Tibial nerve (tissue), 4 donors: ENCODE measurements at regions not wholly inside any gene's neighbourhood (a gene's known extent, or its start where the extent isn't known, plus 50 kb on each side); places are given as distances from the start of the nearest gene placed in this dataset.

Experiments used
- DNase-seq, 2 donors: peaks; one replicate each; pipeline ENCODE4 v3.0.0-alpha.2; 2019; ENCODE audit warnings: low spot score in 2 of 2
- H3K27ac ChIP-seq, 4 donors: fragments of 200-600 bp; sonication (generic) in 3 of 4; one replicate each; pipeline ENCODE4 v1.5.1; 2017 to 2019; ENCODE audit warnings: mild to moderate bottlenecking in 1 of 4
- H3K27me3 ChIP-seq, 2 donors: fragments of 200-600 bp; sonication (generic) in 1 of 2; one replicate each; pipeline versions ENCODE4 v1.5.1 to v1.6.0; 2017 to 2019
- H3K36me3 ChIP-seq, 3 donors: fragments of 200-600 bp; sonication (generic); one replicate each; pipeline ENCODE4 v1.5.1; 2018 to 2019
- H3K4me1 ChIP-seq, 4 donors: fragments of 200-600 bp; sonication (generic) in 3 of 4; one replicate each; pipeline ENCODE4 v1.5.1; 2017 to 2019
- H3K4me3 ChIP-seq, 4 donors: fragments of 200-600 bp; sonication (generic) in 3 of 4; one replicate each; pipeline ENCODE4 v1.5.1; 2017 to 2019; ENCODE audit warnings: mild to moderate bottlenecking in 1 of 4, moderate library complexity in 1 of 4
- H3K9me3 ChIP-seq, 4 donors: fragments of 200-600 bp; sonication (generic) in 3 of 4; one replicate each; pipeline ENCODE4 v1.5.1; 2017 to 2019
- EP300 ChIP-seq, 2 donors: sonication (generic); formaldehyde crosslinking; IDR thresholded peaks; one replicate each; pipeline ENCODE4 v1.6.1; 2017; ENCODE audit warnings: antibody characterized with exemption in 2 of 2, mild to moderate bottlenecking in 1 of 2
- POLR2A ChIP-seq, 2 donors: fragments of 450-650 bp; IDR thresholded peaks; one replicate each; pipeline ENCODE4 v1.6.1; 2017; ENCODE audit warnings: antibody characterized with exemption in 2 of 2, mild to moderate bottlenecking in 2 of 2, moderate library complexity in 2 of 2
- WGBS, 2 donors: methylation state at CpG; one replicate each; pipeline ENCODE4 v1.1.5; 2018; 5-methylcytosine and 5-hydroxymethylcytosine counted together
- TF ChIP-seq, protein P1 (sequence below), 5 experiments: fragments of 200-600 bp in 3 of 5; fragments of 450-650 bp in 2 of 5; sonication (generic) in 3 of 5; IDR thresholded peaks; one replicate each; pipeline ENCODE4 v1.5.1; 2016 to 2019; ENCODE audit warnings: antibody characterized with exemption in 5 of 5, mild to moderate bottlenecking in 3 of 5, moderate library complexity in 2 of 5

DNA sequence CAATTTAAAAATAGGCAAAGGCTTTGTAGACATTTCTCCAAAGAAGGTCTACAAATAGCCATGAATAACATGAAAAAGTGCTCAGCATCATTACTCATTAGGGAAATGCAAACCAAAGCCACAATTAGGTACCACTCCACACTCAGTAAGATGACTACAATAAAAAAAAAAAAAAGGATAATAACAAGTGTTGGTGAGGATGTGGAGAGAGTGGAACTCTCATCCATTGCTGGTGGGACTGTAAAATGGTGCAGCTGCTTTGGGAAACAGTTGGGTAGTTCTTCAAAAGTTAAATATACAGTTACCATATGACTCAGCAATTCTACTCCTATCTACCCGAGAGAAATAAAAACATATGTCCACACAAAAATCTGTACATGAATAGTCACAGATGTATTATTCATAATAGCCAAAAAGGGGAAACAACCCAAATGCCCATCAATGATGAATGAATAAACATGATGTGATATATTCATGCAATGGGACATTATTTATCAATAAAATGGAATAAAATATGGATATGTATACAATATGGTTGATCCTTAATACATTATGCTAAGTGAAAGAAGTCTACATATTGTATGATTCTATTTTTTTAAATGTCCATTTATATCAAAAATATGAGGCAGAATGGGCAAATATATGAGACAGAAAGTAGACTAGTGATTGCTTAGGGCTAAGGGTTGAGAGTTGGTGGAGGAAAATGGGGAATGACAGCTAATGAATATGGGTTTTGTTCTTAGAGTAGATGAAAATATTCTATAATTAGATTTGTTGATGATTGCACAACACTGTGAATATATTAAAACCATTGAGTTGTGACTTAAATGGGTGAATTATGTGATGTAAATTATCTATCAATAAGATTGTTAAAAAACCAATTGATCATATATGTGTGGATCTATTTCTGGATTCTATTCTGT is 66.1 kb upstream of the SMAD3 start:
- TF ChIP-seq POLR2A (IDR thresholded peaks at IDR 0.05): no peak
- TF ChIP-seq EP300 (IDR thresholded peaks at IDR 0.05): no peak
- TF ChIP-seq, protein P1, sequence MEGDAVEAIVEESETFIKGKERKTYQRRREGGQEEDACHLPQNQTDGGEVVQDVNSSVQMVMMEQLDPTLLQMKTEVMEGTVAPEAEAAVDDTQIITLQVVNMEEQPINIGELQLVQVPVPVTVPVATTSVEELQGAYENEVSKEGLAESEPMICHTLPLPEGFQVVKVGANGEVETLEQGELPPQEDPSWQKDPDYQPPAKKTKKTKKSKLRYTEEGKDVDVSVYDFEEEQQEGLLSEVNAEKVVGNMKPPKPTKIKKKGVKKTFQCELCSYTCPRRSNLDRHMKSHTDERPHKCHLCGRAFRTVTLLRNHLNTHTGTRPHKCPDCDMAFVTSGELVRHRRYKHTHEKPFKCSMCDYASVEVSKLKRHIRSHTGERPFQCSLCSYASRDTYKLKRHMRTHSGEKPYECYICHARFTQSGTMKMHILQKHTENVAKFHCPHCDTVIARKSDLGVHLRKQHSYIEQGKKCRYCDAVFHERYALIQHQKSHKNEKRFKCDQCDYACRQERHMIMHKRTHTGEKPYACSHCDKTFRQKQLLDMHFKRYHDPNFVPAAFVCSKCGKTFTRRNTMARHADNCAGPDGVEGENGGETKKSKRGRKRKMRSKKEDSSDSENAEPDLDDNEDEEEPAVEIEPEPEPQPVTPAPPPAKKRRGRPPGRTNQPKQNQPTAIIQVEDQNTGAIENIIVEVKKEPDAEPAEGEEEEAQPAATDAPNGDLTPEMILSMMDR (IDR thresholded peaks at IDR 0.05): no peak
- H3K9me3 ChIP-seq: no peaks in the 10 kb centered on the region
- no peaks in the 10 kb centered on the region for H3K36me3 ChIP-seq
- no peaks in the 10 kb centered on the region for H3K4me1 ChIP-seq
- H3K27me3 ChIP-seq: no peaks in the 10 kb centered on the region
- no peak overlapping the region for H3K27ac ChIP-seq
- 20 to 37% methylated on average over 1 of the region's 1 CpG for WGBS, 2 donors
- H3K4me3 ChIP-seq: no peak overlapping the region
- DNase-seq: no peak

DNA sequence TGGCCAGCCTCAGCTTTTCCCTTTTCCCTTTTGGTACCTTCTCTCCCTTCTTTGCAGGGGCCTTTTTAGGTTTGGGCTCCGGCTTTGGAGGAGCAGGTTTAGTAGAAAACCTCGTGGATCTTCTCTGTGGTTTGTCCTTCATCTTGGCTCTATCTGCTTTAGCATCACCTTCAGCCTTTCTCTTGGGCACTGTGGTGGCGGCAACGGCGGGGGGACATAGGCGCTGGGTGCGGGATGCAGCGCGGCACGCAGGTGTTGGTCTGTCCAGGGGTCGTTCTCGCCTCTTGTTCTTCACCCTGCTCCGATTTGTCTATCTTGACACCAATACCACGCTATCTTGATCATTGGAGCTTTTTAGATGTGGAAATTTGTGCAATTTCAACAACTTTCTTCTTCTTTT is 64.5 kb upstream of the SMAD3 start:
- H3K27me3 ChIP-seq: no peaks in the 10 kb centered on the region
- DNase-seq: no peak
- TF ChIP-seq POLR2A (IDR thresholded peaks at IDR 0.05) (no peak), EP300 (IDR thresholded peaks at IDR 0.05) (no peak)
- TF ChIP-seq, protein P1 (IDR thresholded peaks at IDR 0.05): no peak
- no peak overlapping the region for H3K27ac ChIP-seq
- WGBS, 2 donors: 91 to 93% methylated on average over 14 of the region's 14 CpGs
- no peaks in the 10 kb centered on the region for H3K36me3 ChIP-seq
- no peaks in the 10 kb centered on the region for H3K9me3 ChIP-seq
- no peaks in the 10 kb centered on the region for H3K4me1 ChIP-seq
- no peak overlapping the region for H3K4me3 ChIP-seq

DNA sequence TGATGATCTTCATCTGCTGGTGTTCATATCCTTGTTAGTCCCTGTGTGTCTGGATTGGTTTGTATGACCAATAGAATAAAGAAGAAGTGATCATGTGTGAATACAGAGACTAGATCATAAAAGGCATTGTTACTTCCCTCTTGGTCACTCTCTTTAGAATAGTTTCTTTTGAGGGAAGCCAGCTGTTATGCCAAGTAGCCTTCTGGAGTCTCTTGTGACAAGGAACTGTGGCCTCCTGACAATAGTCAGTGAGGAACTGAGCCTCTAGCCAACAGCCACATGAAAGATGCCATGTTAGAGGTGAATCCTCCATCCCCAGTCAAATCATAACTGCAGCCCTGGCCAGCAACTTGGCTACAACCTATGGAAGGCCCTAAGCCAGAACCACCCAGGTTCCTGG is 63.0 kb upstream of the SMAD3 start:
- Histone ChIP-seq H3K27me3 (no peaks in the 10 kb centered on the region), H3K27ac (no peak overlapping the region), H3K9me3 (no peaks in the 10 kb centered on the region), H3K4me1 (no peaks in the 10 kb centered on the region), H3K36me3 (no peaks in the 10 kb centered on the region), H3K4me3 (no peak overlapping the region)
- no peak for DNase-seq
- TF ChIP-seq, protein P1 (IDR thresholded peaks at IDR 0.05): no peak

DNA sequence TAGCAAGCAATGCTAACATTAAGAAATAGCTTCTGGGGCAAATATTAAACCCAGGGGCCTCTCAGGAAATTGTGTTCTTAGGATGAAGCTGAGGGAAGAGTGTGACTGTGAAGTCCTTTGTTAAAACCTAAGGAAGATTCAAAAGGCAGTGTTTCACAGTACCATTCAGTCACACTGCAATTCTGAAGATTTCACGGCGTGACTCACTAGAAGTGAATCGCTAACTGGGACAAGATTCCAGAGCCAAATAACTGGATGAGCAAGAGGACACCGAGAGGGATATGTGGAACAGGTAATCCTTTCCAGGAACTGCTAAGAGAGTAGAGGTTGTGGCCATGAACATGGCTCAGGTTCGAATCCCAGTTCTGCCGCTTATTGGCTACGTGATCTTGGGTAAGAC is 61.8 kb upstream of the SMAD3 start:
- Histone ChIP-seq H3K9me3 (no peaks in the 10 kb centered on the region), H3K4me1 (no peaks in the 10 kb centered on the region), H3K27me3 (no peaks in the 10 kb centered on the region), H3K36me3 (no peaks in the 10 kb centered on the region), H3K27ac (no peak overlapping the region), H3K4me3 (no peak overlapping the region)
- WGBS, 2 donors: 83 to 85% methylated on average over 7 of the region's 7 CpGs
- no peak for DNase-seq
- no peak for TF ChIP-seq POLR2A (IDR thresholded peaks at IDR 0.05)
- TF ChIP-seq, protein P1 (IDR thresholded peaks at IDR 0.05): no peak
- no peak for TF ChIP-seq EP300 (IDR thresholded peaks at IDR 0.05)

DNA sequence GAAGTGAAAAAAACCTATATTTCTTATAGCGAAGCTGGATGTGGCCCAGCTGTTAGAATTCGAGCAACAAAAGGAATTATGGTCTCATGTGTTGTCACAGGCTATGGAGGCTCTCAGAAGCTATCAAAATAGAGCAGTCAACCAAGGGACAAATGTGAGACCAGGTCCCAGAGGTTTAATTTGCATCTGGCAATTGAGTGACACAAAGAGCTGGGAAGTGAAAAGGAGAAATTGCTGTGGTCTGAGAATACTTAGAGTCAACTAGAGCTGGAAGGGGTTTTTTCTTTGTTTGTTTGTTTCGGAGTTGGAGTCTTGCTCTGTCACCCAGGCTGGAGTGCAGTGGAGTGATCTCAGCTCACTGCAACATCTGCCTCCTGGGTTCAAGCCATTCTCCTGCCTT is 61.3 kb upstream of the SMAD3 start:
- H3K9me3 ChIP-seq: no peaks in the 10 kb centered on the region
- no peaks in the 10 kb centered on the region for H3K27me3 ChIP-seq
- no peak for DNase-seq
- no peak overlapping the region for H3K27ac ChIP-seq
- H3K4me1 ChIP-seq: no peaks in the 10 kb centered on the region
- TF ChIP-seq POLR2A (IDR thresholded peaks at IDR 0.05) (no peak), EP300 (IDR thresholded peaks at IDR 0.05) (no peak)
- TF ChIP-seq, protein P1 (IDR thresholded peaks at IDR 0.05): no peak
- 87 to 91% methylated on average over 3 of the region's 3 CpGs for WGBS, 2 donors
- no peaks in the 10 kb centered on the region for H3K36me3 ChIP-seq
- no peak overlapping the region for H3K4me3 ChIP-seq
